ENCODE measurements at regions not wholly inside any gene's neighbourhood (a gene's known extent, or its start where the extent isn't known, plus 50 kb on each side); places are given as distances from the start of the nearest gene placed in this dataset.

- POLR2A ChIA-PET (ENCODE audit: partially characterized antibody), result no interaction called here
- no peak overlapping the region for H3K18ac ChIP-seq (ENCODE audit: extremely low read depth, low read length)
- H2BK20ac ChIP-seq (ENCODE audit: low read length), result no peak overlapping the region
These were observed 616.1 kb upstream of the CPEB2 start for GRCh38 chr4:14386196-14386595.

More at GRCh38 chr4:14386196-14386595, 616.1 kb upstream of the CPEB2 start:
- WGBS, 2 experiments (ENCODE audit: extremely low coverage in 1 of 2, insufficient coverage in 1 of 2, insufficient read length in 1 of 2, insufficient replicate concordance in 2 of 2, low coverage in 1 of 2, low lambda C conversion rate in 2 of 2, missing lambda C conversion rate in 1 of 2), result 88% methylated on average over 3 of the region's 3 CpGs; no CpG with 5 or more reads in 1 of the 2 experiments
- CTCF ChIA-PET (ENCODE audit: partially characterized antibody), result no interaction called here
- Histone ChIP-seq H3K56ac (replicated peaks; ENCODE audit: insufficient read length, low read depth, low read length) (no peak overlapping the region), H4K5ac (ENCODE audit: insufficient read length, low read depth, low read length) (no peak overlapping the region), H3K36me3 (ENCODE audit: control insufficient read depth in 2 of 4, insufficient read depth in 4 of 4, low read length in 3 of 4) (no peaks in the 10 kb centered on the region), H2AK5ac (ENCODE audit: low read depth, low read length) (no peak overlapping the region), H3K27ac (ENCODE audit: low read depth, low read length) (no peak overlapping the region), H4K20me1 (replicated peaks in 1 of 2; ENCODE audit: control insufficient read depth in 1 of 2, insufficient read depth in 2 of 2, low read length in 2 of 2) (no peaks in the 10 kb centered on the region), H3K4me1 (replicated peaks in 1 of 4; ENCODE audit: control insufficient read depth in 3 of 4, insufficient read depth in 4 of 4, low read length in 3 of 4) (no peaks in the 10 kb centered on the region), H3K23me2 (ENCODE audit: low read depth, low read length) (no peaks in the 10 kb centered on the region), H3K27me3 (replicated peaks in 1 of 4; ENCODE audit: control insufficient read depth in 3 of 4, extremely low read depth in 1 of 4, insufficient read depth in 3 of 4, low read length in 3 of 4) (peaks cover 0 to 1% (median 0%) of the 10 kb centered on the region in 4 experiments; a peak in 1 of 7 replicates), H3K79me1 (ENCODE audit: low read depth, low read length) (no peaks in the 10 kb centered on the region), H3K9ac (replicated peaks in 1 of 4; ENCODE audit: extremely low read depth in 1 of 4, low read depth in 3 of 4, low read length in 3 of 4) (no peak overlapping the region), H4K91ac (replicated peaks; ENCODE audit: insufficient read length, low read length) (no peak overlapping the region), H2BK12ac (ENCODE audit: low read depth, low read length) (no peak overlapping the region), H3K4ac (replicated peaks; ENCODE audit: insufficient read length, low read depth, low read length) (no peak overlapping the region), H2BK120ac (replicated peaks; ENCODE audit: low read depth, low read length) (no peak overlapping the region), H3K23ac (ENCODE audit: insufficient read length) (no peak overlapping the region), H2BK5ac (ENCODE audit: low read depth, low read length) (no peak overlapping the region), H3K4me3 (ENCODE audit: extremely low read depth in 1 of 4, insufficient read depth in 2 of 4, low read depth in 3 of 4, low read length in 4 of 4) (no peak overlapping the region), H3K14ac (ENCODE audit: insufficient read length) (no peak overlapping the region), H2AFZ (ENCODE audit: low read length) (no peak overlapping the region), H3K4me2 (ENCODE audit: insufficient read depth in 1 of 2, low read depth in 2 of 2, low read length in 2 of 2) (no peak overlapping the region), H4K8ac (ENCODE audit: extremely low read depth, insufficient read depth, low read length) (no peak overlapping the region), H2BK15ac (ENCODE audit: low read length) (no peak overlapping the region), H3K9me3 (ENCODE audit: insufficient read depth in 2 of 2, low read depth in 1 of 2, low read length in 1 of 2) (no peaks in the 10 kb centered on the region), H3K79me2 (ENCODE audit: control insufficient read depth in 1 of 2, insufficient read depth in 2 of 2, low read length in 2 of 2) (no peaks in the 10 kb centered on the region)
- no peak for FAIRE-seq
- TF ChIP-seq TAF7 (optimal IDR thresholded peaks at IDR 0.05; ENCODE audit: borderline replicate concordance, low read depth, low read length) (no peak), SRF (IDR thresholded peaks at IDR 0.05; ENCODE audit: low read depth, low read length) (no peak), YY1 (IDR thresholded peaks at IDR 0.05; ENCODE audit: low read depth, low read length) (no peak), MAFK (IDR thresholded peaks at IDR 0.05; ENCODE audit: low read depth, low read length) (no peak), HDAC6 (IDR thresholded peaks at IDR 0.05; ENCODE audit: low read depth, low read length) (no peak), CTCF (IDR thresholded peaks at IDR 0.05; ENCODE audit: control extremely low read depth in 1 of 3, insufficient read depth in 1 of 3, low read depth in 1 of 3, low read length in 3 of 3) (peak in 1 of 3 experiments; percentile 17; a peak in 2 of 4 replicates), CEBPB (IDR thresholded peaks at IDR 0.05; ENCODE audit: low read depth, low read length) (no peak), RFX5 (IDR thresholded peaks at IDR 0.05; ENCODE audit: borderline replicate concordance, low read depth, low read length) (no peak), RBBP5 (IDR thresholded peaks at IDR 0.05; ENCODE audit: borderline replicate concordance, low read depth, low read length) (no peak), RAD21 (IDR thresholded peaks at IDR 0.05 in 1 of 2, conservative IDR thresholded peaks at IDR 0.05 in 1 of 2; ENCODE audit: low read depth in 2 of 2, low read length in 2 of 2) (peak; percentile 40 to 41), CHD1 (IDR thresholded peaks at IDR 0.05; ENCODE audit: low read depth, low read length) (no peak)
- no peak for DNase-seq (ENCODE audit: low read depth in 1 of 2, low spot score in 2 of 2)

Measured in H1 (cell line).